K562 (cell line): ENCODE measurements at regions not wholly inside any gene's neighbourhood (a gene's known extent, or its start where the extent isn't known, plus 50 kb on each side); places are given as distances from the start of the nearest gene placed in this dataset.

ENCODE experiments used
- ELK1 ChIP-seq: sonication (generic); formaldehyde crosslinking; IDR thresholded peaks from 2 replicates; pipeline ENCODE4 v1.8.1; 2022; ENCODE audit warnings: missing genetic modification reagents
- PRDM10 ChIP-seq: fragments of 450-650 bp; IDR thresholded peaks from 2 replicates; pipeline ENCODE4 v1.6.1; 2018; ENCODE audit not compliant: partially characterized antibody
- PTTG1 ChIP-seq: fragments of 450-650 bp; IDR thresholded peaks from 2 replicates; pipeline ENCODE4 v1.6.1; 2016; ENCODE audit warnings: low read depth, mild to moderate bottlenecking, missing genetic modification characterization, missing compliant biosample characterization
- ZNF407 ChIP-seq: fragments of 450-650 bp; IDR thresholded peaks from 2 replicates; pipeline ENCODE4 v1.6.1; 2016; ENCODE audit warnings: low read depth

GRCh38 chr12:87376722-87377121 lies 652.5 kb downstream of the C12orf50 start (continued):
- TF ChIP-seq ZNF407 = no peak
- TF ChIP-seq ELK1 (CRISPR knock-in tag) = no peak
- TF ChIP-seq PRDM10 = no peak
- TF ChIP-seq PTTG1 = no peak
